ENCODE measurements at regions not wholly inside any gene's neighbourhood (a gene's known extent, or its start where the extent isn't known, plus 50 kb on each side); places are given as distances from the start of the nearest gene placed in this dataset.

DNA sequence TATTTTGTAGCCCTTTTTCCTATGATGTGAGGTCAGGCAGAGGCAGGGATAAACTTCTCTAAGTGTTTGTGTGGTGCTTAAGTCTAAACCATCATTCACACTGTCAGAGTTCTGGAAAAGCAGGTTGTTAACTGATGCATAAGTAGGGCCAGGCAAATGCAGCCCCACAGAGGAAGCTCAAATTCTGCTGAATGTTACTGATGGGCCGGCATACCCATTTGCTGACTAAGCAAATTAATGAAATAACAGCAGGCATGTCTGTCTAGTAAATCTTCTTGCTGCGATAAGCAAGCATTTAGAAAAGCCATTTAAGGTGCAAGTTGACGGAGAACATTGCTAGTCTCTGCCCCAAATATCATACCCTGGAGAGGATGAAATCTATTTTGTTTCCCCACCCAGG is 523.2 kb upstream of the CCDC196 start:
- no peaks in the 10 kb centered on the region for H3K27me3 ChIP-seq
- TF ChIP-seq, protein P1, sequence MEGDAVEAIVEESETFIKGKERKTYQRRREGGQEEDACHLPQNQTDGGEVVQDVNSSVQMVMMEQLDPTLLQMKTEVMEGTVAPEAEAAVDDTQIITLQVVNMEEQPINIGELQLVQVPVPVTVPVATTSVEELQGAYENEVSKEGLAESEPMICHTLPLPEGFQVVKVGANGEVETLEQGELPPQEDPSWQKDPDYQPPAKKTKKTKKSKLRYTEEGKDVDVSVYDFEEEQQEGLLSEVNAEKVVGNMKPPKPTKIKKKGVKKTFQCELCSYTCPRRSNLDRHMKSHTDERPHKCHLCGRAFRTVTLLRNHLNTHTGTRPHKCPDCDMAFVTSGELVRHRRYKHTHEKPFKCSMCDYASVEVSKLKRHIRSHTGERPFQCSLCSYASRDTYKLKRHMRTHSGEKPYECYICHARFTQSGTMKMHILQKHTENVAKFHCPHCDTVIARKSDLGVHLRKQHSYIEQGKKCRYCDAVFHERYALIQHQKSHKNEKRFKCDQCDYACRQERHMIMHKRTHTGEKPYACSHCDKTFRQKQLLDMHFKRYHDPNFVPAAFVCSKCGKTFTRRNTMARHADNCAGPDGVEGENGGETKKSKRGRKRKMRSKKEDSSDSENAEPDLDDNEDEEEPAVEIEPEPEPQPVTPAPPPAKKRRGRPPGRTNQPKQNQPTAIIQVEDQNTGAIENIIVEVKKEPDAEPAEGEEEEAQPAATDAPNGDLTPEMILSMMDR (IDR thresholded peaks at IDR 0.05) = no peak
- no peak for TF ChIP-seq POLR2A (IDR thresholded peaks at IDR 0.05)
- no peaks in the 10 kb centered on the region for H3K4me1 ChIP-seq
- no peak for DNase-seq
- WGBS, 2 donors = 65 to 78% methylated on average over 3 of the region's 3 CpGs
- intact Hi-C loops (cut with DNase I; ENCODE audit: low total_unique reads) = no loop called here
- no peaks in the 10 kb centered on the region for H3K36me3 ChIP-seq (ENCODE audit: low read depth, missing control alignments)
- H3K27ac ChIP-seq = no peak overlapping the region
- H3K9me3 ChIP-seq = no peaks in the 10 kb centered on the region
- H3K4me3 ChIP-seq = no peak overlapping the region

DNA sequence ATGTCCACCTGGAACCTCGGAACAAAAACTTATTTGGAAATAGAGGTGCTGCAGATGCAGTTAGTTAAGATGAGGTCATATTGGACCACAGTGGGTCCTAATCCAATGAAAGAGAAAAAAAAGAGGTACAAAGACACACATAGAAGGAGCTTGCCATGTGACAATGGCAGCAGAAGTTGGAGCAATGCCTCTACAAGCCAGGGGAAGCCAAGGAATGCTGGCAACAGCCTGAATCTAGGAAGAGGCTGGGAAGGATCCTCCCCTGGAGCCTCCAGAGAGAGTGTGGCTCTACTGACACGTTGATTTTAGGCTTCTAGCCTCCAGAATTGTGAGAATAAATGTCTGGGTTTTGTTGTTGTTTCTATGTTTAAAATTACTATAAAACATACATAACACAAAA is 521.8 kb upstream of the CCDC196 start:
- no peak overlapping the region for H3K4me3 ChIP-seq
- intact Hi-C loops (cut with DNase I; ENCODE audit: low total_unique reads) = no loop called here
- 61 to 62% methylated on average over 2 of the region's 2 CpGs for WGBS, 2 donors

DNA sequence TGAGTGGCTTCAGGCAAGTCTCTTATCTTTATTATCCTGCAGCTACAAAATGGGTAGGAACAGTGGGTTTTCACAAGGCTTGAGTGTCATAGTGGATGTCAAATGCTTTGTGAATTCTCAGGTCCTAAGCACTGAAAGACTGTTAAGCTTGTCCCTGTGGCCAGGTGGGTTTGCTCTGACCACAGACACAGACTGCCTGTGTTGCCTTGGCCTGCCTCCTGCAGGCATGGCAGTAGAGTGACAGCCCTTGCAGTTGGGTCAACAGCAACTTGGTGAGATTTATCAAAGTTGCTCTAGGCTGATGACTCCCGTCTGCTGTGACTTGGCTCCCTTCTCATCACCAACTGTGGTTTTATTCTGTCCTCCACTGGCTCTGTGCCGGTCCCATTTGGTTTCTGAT is 520.0 kb upstream of the CCDC196 start:
- Histone ChIP-seq H3K36me3 (ENCODE audit: low read depth, missing control alignments) (no peaks in the 10 kb centered on the region), H3K4me1 (no peaks in the 10 kb centered on the region), H3K27ac (no peak overlapping the region), H3K4me3 (no peak overlapping the region), H3K27me3 (no peaks in the 10 kb centered on the region), H3K9me3 (no peaks in the 10 kb centered on the region)
- DNase-seq = no peak
- 100% methylated on average over 2 of the region's 2 CpGs for WGBS, 2 donors
- no peak for TF ChIP-seq POLR2A (IDR thresholded peaks at IDR 0.05)
- intact Hi-C loops (cut with DNase I; ENCODE audit: low total_unique reads) = no loop called here

More for the DNA sequence above, 521.8 kb upstream of the CCDC196 start:
- TF ChIP-seq, protein P1 (IDR thresholded peaks at IDR 0.05) = no peak
- no peak for TF ChIP-seq POLR2A (IDR thresholded peaks at IDR 0.05)
- no peaks in the 10 kb centered on the region for H3K4me1 ChIP-seq
- H3K36me3 ChIP-seq (ENCODE audit: low read depth, missing control alignments) = no peaks in the 10 kb centered on the region
- DNase-seq = no peak
- H3K27ac ChIP-seq = no peak overlapping the region
- H3K9me3 ChIP-seq = no peaks in the 10 kb centered on the region
- H3K27me3 ChIP-seq = no peaks in the 10 kb centered on the region

DNA sequence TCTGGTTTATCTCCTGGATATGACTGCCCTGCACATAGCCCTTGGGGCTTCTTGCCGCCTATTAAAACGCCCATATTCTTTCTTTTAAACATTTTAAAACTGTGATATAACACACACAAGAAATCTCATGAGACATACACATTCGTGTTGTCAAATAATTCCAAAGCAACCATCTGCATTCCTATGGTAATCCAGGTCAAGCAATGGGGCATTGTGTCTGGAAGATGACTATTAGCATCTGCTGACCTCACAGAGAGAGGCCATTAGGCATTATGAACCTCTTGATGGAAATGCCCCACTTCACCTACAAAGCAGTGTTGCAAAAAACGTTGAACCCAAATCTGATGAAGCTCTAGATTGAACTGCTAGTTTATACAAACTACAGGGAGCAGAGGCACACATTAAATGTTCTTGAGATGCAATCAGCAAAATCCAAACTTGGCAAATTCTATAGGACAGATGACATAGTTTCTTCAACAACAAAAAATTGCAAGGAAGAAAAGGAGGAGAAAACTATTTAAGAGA is 513.8 kb upstream of the CCDC196 start:
- no peaks in the 10 kb centered on the region for H3K27me3 ChIP-seq
- no peak overlapping the region for H3K4me3 ChIP-seq
- intact Hi-C loops (cut with DNase I; ENCODE audit: low total_unique reads) = no loop called here
- TF ChIP-seq, protein P1 (IDR thresholded peaks at IDR 0.05) = no peak
- TF ChIP-seq POLR2A (IDR thresholded peaks at IDR 0.05) = no peak
- H3K36me3 ChIP-seq (ENCODE audit: low read depth, missing control alignments) = no peaks in the 10 kb centered on the region
- H3K9me3 ChIP-seq = no peaks in the 10 kb centered on the region
- H3K27ac ChIP-seq = no peak overlapping the region
- DNase-seq = no peak
- WGBS, 2 donors = 77 to 83% methylated on average over 4 of the region's 4 CpGs
- no peaks in the 10 kb centered on the region for H3K4me1 ChIP-seq

DNA sequence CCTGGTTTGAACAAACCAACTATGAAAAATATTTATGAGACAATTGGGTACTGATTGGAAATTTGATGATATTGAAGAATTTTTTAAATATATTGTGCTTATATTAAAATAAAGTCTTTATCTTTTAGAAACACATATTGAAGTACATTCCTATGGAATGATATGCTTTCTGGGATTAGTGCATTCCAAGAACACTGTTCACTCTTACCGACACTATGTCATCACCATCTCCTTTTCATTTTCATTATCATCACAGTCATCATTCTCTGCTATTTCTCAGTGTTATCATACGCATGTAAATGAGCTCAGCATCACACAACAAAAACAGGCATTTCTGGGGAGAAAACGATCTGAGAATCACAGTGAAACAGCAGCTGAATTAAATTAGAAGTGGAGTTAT is 513.3 kb upstream of the CCDC196 start:
- intact Hi-C loops (cut with DNase I; ENCODE audit: low total_unique reads) = no loop called here
- no peak overlapping the region for H3K27ac ChIP-seq
- H3K36me3 ChIP-seq (ENCODE audit: low read depth, missing control alignments) = no peaks in the 10 kb centered on the region
- no peaks in the 10 kb centered on the region for H3K9me3 ChIP-seq
- no peaks in the 10 kb centered on the region for H3K4me1 ChIP-seq
- no peak for DNase-seq
- no peaks in the 10 kb centered on the region for H3K27me3 ChIP-seq
- no peak overlapping the region for H3K4me3 ChIP-seq
- no peak for TF ChIP-seq POLR2A (IDR thresholded peaks at IDR 0.05)
- TF ChIP-seq, protein P1 (IDR thresholded peaks at IDR 0.05) = no peak
- WGBS, 2 donors = 79 to 87% methylated on average over 3 of the region's 3 CpGs
